Lower leg skin (tissue), 4 donors: ENCODE measurements at regions not wholly inside any gene's neighbourhood (a gene's known extent, or its start where the extent isn't known, plus 50 kb on each side); places are given as distances from the start of the nearest gene placed in this dataset.

Experiments used
- DNase-seq, 2 donors: peaks; one replicate each; pipeline ENCODE4 v3.0.0-alpha.2; 2019; ENCODE audit warnings: low spot score in 2 of 2
- H3K4me3 ChIP-seq: fragments of 200-600 bp; sonication (generic); 2 replicates; pipeline ENCODE4 v1.5.1; 2017; ENCODE audit warnings: mild to moderate bottlenecking, low read depth; ENCODE audit not compliant: poor library complexity, severe bottlenecking
- CTCF ChIP-seq, 3 donors: fragments of 450-650 bp; IDR thresholded peaks; one replicate each; pipeline ENCODE4 v1.5.1; 2016; ENCODE audit warnings: antibody characterized with exemption in 3 of 3, mild to moderate bottlenecking in 3 of 3, moderate library complexity in 2 of 3
- POLR2A ChIP-seq, 2 donors: fragments of 450-650 bp; IDR thresholded peaks; one replicate each; pipeline ENCODE4 v1.6.1; 2016 to 2017; ENCODE audit warnings: antibody characterized with exemption in 2 of 2, mild to moderate bottlenecking in 1 of 2, moderate library complexity in 1 of 2
- WGBS, 2 donors: methylation state at CpG; one replicate each; pipeline ENCODE4 v1.1.5; 2018; 5-methylcytosine and 5-hydroxymethylcytosine counted together
- intact Hi-C: fragments of 100-400 bp; cut with DNase I; formaldehyde crosslinking; loops from one replicate; pipeline ENCODE4 v1.15.0; 2023; ENCODE audit warnings: low total_unique reads

- H3K4me3 ChIP-seq = no peak overlapping the region
- 90 to 96% methylated on average over 2 of the region's 2 CpGs for WGBS, 2 donors
- intact Hi-C loops = no loop called here
- TF ChIP-seq CTCF (IDR thresholded peaks at IDR 0.05) = no peak
- TF ChIP-seq POLR2A (IDR thresholded peaks at IDR 0.05) = no peak
- no peak for DNase-seq
Observed at GRCh38 chr13:73933795-73934194, 200.4 kb downstream of the KLF12 start.

- 81 to 86% methylated on average over 2 of the region's 2 CpGs for WGBS, 2 donors
- TF ChIP-seq CTCF (IDR thresholded peaks at IDR 0.05) = no peak
- TF ChIP-seq POLR2A (IDR thresholded peaks at IDR 0.05) = no peak
- intact Hi-C loops = no loop called here
- no peak for DNase-seq
- no peak overlapping the region for H3K4me3 ChIP-seq
Observed at GRCh38 chr13:73932091-73932490, 202.1 kb downstream of the KLF12 start.

- 88 to 90% methylated on average over 6 of the region's 6 CpGs for WGBS, 2 donors
- no peak for DNase-seq
- H3K4me3 ChIP-seq = no peak overlapping the region
- intact Hi-C loops = no loop called here
- no peak for TF ChIP-seq POLR2A (IDR thresholded peaks at IDR 0.05)
- TF ChIP-seq CTCF (IDR thresholded peaks at IDR 0.05) = no peak
Observed at GRCh38 chr13:73929287-73929932, 204.8 kb downstream of the KLF12 start.

- intact Hi-C loops = no loop called here
- no peak overlapping the region for H3K4me3 ChIP-seq
- TF ChIP-seq CTCF (IDR thresholded peaks at IDR 0.05) (no peak), POLR2A (IDR thresholded peaks at IDR 0.05) (no peak)
- DNase-seq = no peak
- 96 to 100% methylated on average over 1 of the region's 1 CpG for WGBS, 2 donors
Observed at GRCh38 chr13:73924607-73925006, 209.6 kb downstream of the KLF12 start.

- 88 to 90% methylated on average over 2 of the region's 2 CpGs for WGBS, 2 donors
Observed at GRCh38 chr13:73922493-73923393, 211.5 kb downstream of the KLF12 start.

More at GRCh38 chr13:73922493-73923393, 211.5 kb downstream of the KLF12 start:
- DNase-seq = no peak
- no peak overlapping the region for H3K4me3 ChIP-seq
- intact Hi-C loops = no loop called here
- TF ChIP-seq POLR2A (IDR thresholded peaks at IDR 0.05) (no peak), CTCF (IDR thresholded peaks at IDR 0.05) (no peak)
